Gastrocnemius medialis (tissue), 4 donors: ENCODE measurements at regions not wholly inside any gene's neighbourhood (a gene's known extent, or its start where the extent isn't known, plus 50 kb on each side); places are given as distances from the start of the nearest gene placed in this dataset.

Experiments
- POLR2A ChIP-seq, 2 donors: fragments of 450-650 bp; IDR thresholded peaks; one replicate each; pipeline ENCODE4 v1.6.1; 2017; ENCODE audit warnings: antibody characterized with exemption in 2 of 2, mild to moderate bottlenecking in 2 of 2, moderate library complexity in 2 of 2
- TF ChIP-seq, protein P1 (sequence below), 5 experiments: fragments of 450-650 bp in 3 of 5; fragments of 200-600 bp in 2 of 5; sonication (generic) in 2 of 5; IDR thresholded peaks in 4 of 5; conservative IDR thresholded peaks in 1 of 5; 1 replicate in 4 of 5; 2 replicates in 1 of 5; pipeline ENCODE4 v1.5.1; 2016 to 2019; ENCODE audit warnings: antibody characterized with exemption in 5 of 5, mild to moderate bottlenecking in 3 of 5, moderate library complexity in 3 of 5

GRCh38 chr5:29150840-29151239 lies 2042.6 kb upstream of the CDH6 start:
- TF ChIP-seq, protein P1, sequence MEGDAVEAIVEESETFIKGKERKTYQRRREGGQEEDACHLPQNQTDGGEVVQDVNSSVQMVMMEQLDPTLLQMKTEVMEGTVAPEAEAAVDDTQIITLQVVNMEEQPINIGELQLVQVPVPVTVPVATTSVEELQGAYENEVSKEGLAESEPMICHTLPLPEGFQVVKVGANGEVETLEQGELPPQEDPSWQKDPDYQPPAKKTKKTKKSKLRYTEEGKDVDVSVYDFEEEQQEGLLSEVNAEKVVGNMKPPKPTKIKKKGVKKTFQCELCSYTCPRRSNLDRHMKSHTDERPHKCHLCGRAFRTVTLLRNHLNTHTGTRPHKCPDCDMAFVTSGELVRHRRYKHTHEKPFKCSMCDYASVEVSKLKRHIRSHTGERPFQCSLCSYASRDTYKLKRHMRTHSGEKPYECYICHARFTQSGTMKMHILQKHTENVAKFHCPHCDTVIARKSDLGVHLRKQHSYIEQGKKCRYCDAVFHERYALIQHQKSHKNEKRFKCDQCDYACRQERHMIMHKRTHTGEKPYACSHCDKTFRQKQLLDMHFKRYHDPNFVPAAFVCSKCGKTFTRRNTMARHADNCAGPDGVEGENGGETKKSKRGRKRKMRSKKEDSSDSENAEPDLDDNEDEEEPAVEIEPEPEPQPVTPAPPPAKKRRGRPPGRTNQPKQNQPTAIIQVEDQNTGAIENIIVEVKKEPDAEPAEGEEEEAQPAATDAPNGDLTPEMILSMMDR (IDR thresholded peaks at IDR 0.05 in 4 of 5, conservative IDR thresholded peaks at IDR 0.05 in 1 of 5): no peak
- TF ChIP-seq POLR2A (IDR thresholded peaks at IDR 0.05): no peak
